ENCODE measurements at regions not wholly inside any gene's neighbourhood (a gene's known extent, or its start where the extent isn't known, plus 50 kb on each side); places are given as distances from the start of the nearest gene placed in this dataset.

- Histone ChIP-seq H3K27me3 (ENCODE audit: control insufficient read depth in 2 of 2, insufficient read depth in 2 of 2, low read length in 2 of 2) (no peaks in the 10 kb centered on the region), H4K20me1 (replicated peaks; ENCODE audit: control insufficient read depth, extremely low read depth, insufficient read depth, low read length) (no peaks in the 10 kb centered on the region), H3K9ac (replicated peaks; ENCODE audit: extremely low read depth, insufficient read depth, low read length) (no peak overlapping the region), H3K9me1 (replicated peaks; ENCODE audit: control insufficient read depth, extremely low read depth, insufficient read depth, low read length) (no peaks in the 10 kb centered on the region), H3K4me1 (ENCODE audit: control insufficient read depth, extremely low read depth, insufficient read depth, low read length) (no peaks in the 10 kb centered on the region), H3K79me2 (ENCODE audit: control insufficient read depth, insufficient read depth, low read length) (no peaks in the 10 kb centered on the region), H3K36me3 (ENCODE audit: control insufficient read depth in 2 of 2, extremely low read depth in 1 of 2, insufficient read depth in 2 of 2, low read length in 2 of 2) (no peaks in the 10 kb centered on the region), H3K4me3 (replicated peaks in 1 of 3; ENCODE audit: insufficient read depth in 1 of 3, low read depth in 1 of 3, low read length in 3 of 3) (no peak overlapping the region), H3K27ac (ENCODE audit: insufficient read depth, low read depth, low read length) (no peak overlapping the region), H3K4me2 (ENCODE audit: insufficient read depth, low read length) (no peak overlapping the region), H2AFZ (ENCODE audit: low read depth, low read length) (no peak overlapping the region), H3K9me3 (replicated peaks; ENCODE audit: control insufficient read depth, insufficient read depth, low read length) (no peaks in the 10 kb centered on the region)
- CTCF ChIA-PET: interaction anchor here (1.2 kb wide), 1 partner anchor 22 kb away, joined by 3 read pairs; no protein-coding TSS in a partner anchor
- intact Hi-C loops (cut with micrococcal nuclease) (no loop called here), dilution Hi-C loops (cut with MboI; ENCODE audit: extremely low pct_ligation_motif_present, low sequenced_read_pairs) (no loop called here)
- TF ChIP-seq MYC (IDR thresholded peaks at IDR 0.05; ENCODE audit: low read depth, low read length) (no peak), JUN (IDR thresholded peaks at IDR 0.05; ENCODE audit: borderline replicate concordance, insufficient read depth, insufficient read length, low read depth) (no peak), POLR2A (IDR thresholded peaks at IDR 0.05; ENCODE audit: low read depth, low read length) (no peak), FOS (IDR thresholded peaks at IDR 0.05; ENCODE audit: borderline replicate concordance, insufficient read depth, low read length) (no peak), MAX (IDR thresholded peaks at IDR 0.05; ENCODE audit: insufficient read depth, insufficient read length) (no peak), CTCF (IDR thresholded peaks at IDR 0.05; ENCODE audit: extremely low read depth in 1 of 2, insufficient read depth in 1 of 2, low read depth in 1 of 2, low read length in 2 of 2) (no peak), POLR2AphosphoS5 (IDR thresholded peaks at IDR 0.05; ENCODE audit: insufficient read depth, low read depth, low read length) (no peak), GATA2 (IDR thresholded peaks at IDR 0.05; ENCODE audit: insufficient read depth, insufficient read length, low read depth, low read length) (no peak), EZH2 (IDR thresholded peaks at IDR 0.05; ENCODE audit: borderline replicate concordance, low read depth, low read length, severe bottlenecking) (no peak)
- no TSS peak for BruUV-seq (replicated peaks)
- POLR2A ChIA-PET: no interaction called here
- FAIRE-seq (no peak), DNase-seq (ENCODE audit: low read depth, low spot score) (no peak)
Observed at GRCh38 chr4:111871802-111872201, 273.5 kb upstream of the FAM241A start.

Measured in endothelial cell of umbilical vein (primary cell).